OCI-LY7 (cell line): ENCODE measurements at regions not wholly inside any gene's neighbourhood (a gene's known extent, or its start where the extent isn't known, plus 50 kb on each side); places are given as distances from the start of the nearest gene placed in this dataset.

Experiments
- BruUV-seq: library from RNA; stranded (reverse); fragments of 400-500 nt; replicated peaks from 2 replicates; lab custom pipeline; 2021; lab: Mats Ljungman, UMichigan
- CTCF ChIA-PET: fragments of 300-600 bp; sonication (Branson Sonifier 250); formaldehyde crosslinking; loops from one replicate; lab custom pipeline; 2022; ENCODE audit warnings: antibody characterized with exemption; ENCODE audit not compliant: unreplicated experiment; lab: Charles Lee
- POLR2A ChIA-PET: fragments of 300-600 bp; sonication (Branson Sonifier 250); formaldehyde crosslinking; loops from one replicate; lab custom pipeline; 2022; ENCODE audit warnings: antibody characterized with exemption; lab: Charles Lee
- DNase-seq: peaks from one replicate; pipeline ENCODE4 v3.0.0-alpha.2; 2015; ENCODE audit warnings: low spot score
- H2AFZ ChIP-seq: fragments of 200-600 bp; sonication (generic), shearing (Covaris generic); 2 replicates; pipeline ENCODE4 v1.6.1; 2014; ENCODE audit warnings: mild to moderate bottlenecking, antibody characterized with exemption, low read length, moderate library complexity
- H3K27ac ChIP-seq: fragments of 200-600 bp; sonication (generic); 2 replicates; pipeline ENCODE4 v1.5.1; 2014; ENCODE audit warnings: mixed run types, low read depth, mild to moderate bottlenecking, moderate library complexity, low read length, inconsistent platforms; ENCODE audit not compliant: poor library complexity, severe bottlenecking
- H3K36me3 ChIP-seq: fragments of 200-600 bp; sonication (generic); 2 replicates; pipeline ENCODE4 v1.6.1; 2014; ENCODE audit warnings: mild to moderate bottlenecking, antibody characterized with exemption, low read length, moderate library complexity, mixed read lengths; ENCODE audit not compliant: insufficient read depth
- H3K4me1 ChIP-seq: fragments of 200-600 bp; sonication (generic); 2 replicates; pipeline ENCODE4 v1.5.1; 2014; ENCODE audit warnings: mild to moderate bottlenecking, low read length; ENCODE audit not compliant: insufficient read depth, poor library complexity, severe bottlenecking
- H3K4me2 ChIP-seq: fragments of 200-600 bp; sonication (generic); 2 replicates; pipeline ENCODE4 v1.6.1; 2014; ENCODE audit warnings: mild to moderate bottlenecking, low read length
- H3K4me3 ChIP-seq: fragments of 200-600 bp; sonication (generic); 2 replicates; pipeline ENCODE4 v1.5.1; 2014; ENCODE audit warnings: mild to moderate bottlenecking, low read depth, low read length; ENCODE audit not compliant: poor library complexity, severe bottlenecking
- H3K79me2 ChIP-seq: fragments of 200-600 bp; sonication (generic); 2 replicates; pipeline ENCODE4 v1.6.1; 2016; ENCODE audit warnings: low read depth, mild to moderate bottlenecking, low read length, moderate library complexity, mixed read lengths; ENCODE audit not compliant: insufficient read depth
- H3K9me2 ChIP-seq: fragments of 200-600 bp; sonication (generic); 2 replicates; pipeline ENCODE4 v1.6.1; 2016; ENCODE audit warnings: mild to moderate bottlenecking, low read length, mixed read lengths; ENCODE audit not compliant: insufficient read depth
- H3K9me3 ChIP-seq: fragments of 200-600 bp; sonication (generic); 2 replicates; pipeline ENCODE4 v1.6.1; 2014; ENCODE audit warnings: mild to moderate bottlenecking, mixed run types, low read length, mixed read lengths
- H4K20me1 ChIP-seq: fragments of 200-600 bp; sonication (generic); 2 replicates; pipeline ENCODE4 v1.6.1; 2014; ENCODE audit warnings: mild to moderate bottlenecking, antibody characterized with exemption, low read length, moderate library complexity, mixed read lengths; ENCODE audit not compliant: insufficient read depth
- EZH2phosphoT487 ChIP-seq: fragments of 200-600 bp; sonication (generic); IDR thresholded peaks from 2 replicates; pipeline ENCODE4 v1.6.1; 2018; ENCODE audit warnings: low read depth, borderline replicate concordance, mild to moderate bottlenecking, mixed run types, antibody characterized with exemption, low read length, moderate library complexity, mixed read lengths
- intact Hi-C: fragments of 100-400 bp; cut with micrococcal nuclease; formaldehyde crosslinking; loops from one replicate; pipeline ENCODE4 v1.10.0; 2022; ENCODE audit not compliant: unreplicated experiment
- TF ChIP-seq, protein P1 (sequence below): fragments of 200-600 bp; sonication (generic); conservative IDR thresholded peaks from 2 replicates; pipeline ENCODE4 v1.5.1; 2014; ENCODE audit warnings: mild to moderate bottlenecking, antibody characterized with exemption, low read length, moderate library complexity, mixed read lengths

DNA sequence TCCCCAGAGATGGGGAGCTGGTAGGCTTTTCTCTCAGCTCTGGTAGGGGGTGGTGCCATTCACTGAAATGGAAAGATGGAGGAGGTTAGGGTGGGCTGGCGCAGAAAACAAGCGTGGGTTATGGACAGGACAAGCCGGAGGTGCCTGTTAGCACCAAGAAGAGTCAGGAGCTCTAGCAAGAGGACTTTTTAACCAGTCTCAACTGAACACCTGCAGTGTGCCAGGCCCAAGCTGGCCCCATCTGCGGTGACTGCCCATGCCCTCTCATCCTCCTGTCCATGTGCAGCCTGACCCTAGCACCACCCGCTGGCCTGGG, 254.4 kb downstream of the RHOU start:
- no peaks in the 10 kb centered on the region for H4K20me1 ChIP-seq
- BruUV-seq: no TSS peak
- POLR2A ChIA-PET: no interaction called here
- CTCF ChIA-PET: interaction anchor here (0.6 kb wide), 2 partner anchors 607 to 902 kb away, joined by 3 read pairs; no protein-coding TSS in a partner anchor
- no peak for TF ChIP-seq EZH2phosphoT487
- TF ChIP-seq, protein P1, sequence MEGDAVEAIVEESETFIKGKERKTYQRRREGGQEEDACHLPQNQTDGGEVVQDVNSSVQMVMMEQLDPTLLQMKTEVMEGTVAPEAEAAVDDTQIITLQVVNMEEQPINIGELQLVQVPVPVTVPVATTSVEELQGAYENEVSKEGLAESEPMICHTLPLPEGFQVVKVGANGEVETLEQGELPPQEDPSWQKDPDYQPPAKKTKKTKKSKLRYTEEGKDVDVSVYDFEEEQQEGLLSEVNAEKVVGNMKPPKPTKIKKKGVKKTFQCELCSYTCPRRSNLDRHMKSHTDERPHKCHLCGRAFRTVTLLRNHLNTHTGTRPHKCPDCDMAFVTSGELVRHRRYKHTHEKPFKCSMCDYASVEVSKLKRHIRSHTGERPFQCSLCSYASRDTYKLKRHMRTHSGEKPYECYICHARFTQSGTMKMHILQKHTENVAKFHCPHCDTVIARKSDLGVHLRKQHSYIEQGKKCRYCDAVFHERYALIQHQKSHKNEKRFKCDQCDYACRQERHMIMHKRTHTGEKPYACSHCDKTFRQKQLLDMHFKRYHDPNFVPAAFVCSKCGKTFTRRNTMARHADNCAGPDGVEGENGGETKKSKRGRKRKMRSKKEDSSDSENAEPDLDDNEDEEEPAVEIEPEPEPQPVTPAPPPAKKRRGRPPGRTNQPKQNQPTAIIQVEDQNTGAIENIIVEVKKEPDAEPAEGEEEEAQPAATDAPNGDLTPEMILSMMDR: no peak
- no peak overlapping the region for H2AFZ ChIP-seq
- no peaks in the 10 kb centered on the region for H3K36me3 ChIP-seq
- no peaks in the 10 kb centered on the region for H3K9me3 ChIP-seq
- H3K4me2 ChIP-seq: no peak overlapping the region
- H3K79me2 ChIP-seq: no peaks in the 10 kb centered on the region
- no peak for DNase-seq
- no peak overlapping the region for H3K27ac ChIP-seq
- H3K4me1 ChIP-seq: no peaks in the 10 kb centered on the region
- intact Hi-C loops: no loop called here
- H3K4me3 ChIP-seq: no peak overlapping the region
- H3K9me2 ChIP-seq: no peaks in the 10 kb centered on the region

DNA sequence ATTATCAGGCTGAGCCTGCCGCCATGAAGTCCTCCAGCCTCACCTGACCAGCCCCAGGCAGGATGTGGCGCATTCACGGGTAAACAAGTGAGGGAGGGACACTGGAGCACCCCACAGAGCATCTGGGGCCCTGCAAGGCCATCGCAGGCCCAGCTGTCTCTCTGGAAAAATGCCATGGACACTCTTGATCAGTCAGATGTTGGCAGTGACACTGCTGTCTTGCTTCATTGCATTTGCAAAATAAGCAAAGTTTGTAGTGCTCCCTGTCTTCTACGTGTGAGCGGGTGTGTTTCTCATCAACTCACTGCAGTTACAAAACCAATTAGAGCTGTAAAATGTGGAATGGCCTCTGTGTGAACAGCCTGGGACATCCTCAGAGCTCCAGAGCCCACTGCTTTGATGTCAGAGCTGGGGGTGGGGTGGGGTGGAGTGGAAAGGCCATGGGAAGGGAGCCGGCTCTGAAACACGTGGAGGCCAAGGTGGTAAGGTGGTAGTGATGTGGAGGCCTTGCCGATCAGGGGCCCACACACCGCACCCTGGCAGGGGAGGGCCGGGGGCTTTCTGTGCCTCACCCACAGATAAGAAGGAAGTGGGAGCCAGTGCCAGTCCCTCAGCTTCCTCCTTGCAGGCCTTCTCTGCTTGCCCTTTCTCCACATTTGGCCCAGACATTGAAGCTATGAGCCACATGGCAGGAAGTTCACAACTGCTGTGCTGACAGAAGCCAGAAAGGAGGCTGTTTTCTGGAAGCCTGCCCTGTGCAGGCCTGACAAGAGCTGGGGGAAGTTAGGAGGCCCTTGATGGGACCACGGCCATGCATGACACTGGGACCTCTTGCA, 254.9 kb downstream of the RHOU start:
- H3K27ac ChIP-seq: no peak overlapping the region
- POLR2A ChIA-PET: no interaction called here
- H3K36me3 ChIP-seq: no peaks in the 10 kb centered on the region
- BruUV-seq: no TSS peak
- TF ChIP-seq, protein P1: no peak
- no peak for TF ChIP-seq EZH2phosphoT487
- no peaks in the 10 kb centered on the region for H3K9me3 ChIP-seq
- H4K20me1 ChIP-seq: no peaks in the 10 kb centered on the region
- no peaks in the 10 kb centered on the region for H3K4me1 ChIP-seq
- no peak overlapping the region for H2AFZ ChIP-seq
- intact Hi-C loops: no loop called here
- no peak for DNase-seq
- H3K4me3 ChIP-seq: no peak overlapping the region
- H3K9me2 ChIP-seq: no peaks in the 10 kb centered on the region
- CTCF ChIA-PET: interaction anchor here (0.6 kb wide), 2 partner anchors 607 to 903 kb away, joined by 3 read pairs; no protein-coding TSS in a partner anchor
- no peak overlapping the region for H3K4me2 ChIP-seq
- no peaks in the 10 kb centered on the region for H3K79me2 ChIP-seq

DNA sequence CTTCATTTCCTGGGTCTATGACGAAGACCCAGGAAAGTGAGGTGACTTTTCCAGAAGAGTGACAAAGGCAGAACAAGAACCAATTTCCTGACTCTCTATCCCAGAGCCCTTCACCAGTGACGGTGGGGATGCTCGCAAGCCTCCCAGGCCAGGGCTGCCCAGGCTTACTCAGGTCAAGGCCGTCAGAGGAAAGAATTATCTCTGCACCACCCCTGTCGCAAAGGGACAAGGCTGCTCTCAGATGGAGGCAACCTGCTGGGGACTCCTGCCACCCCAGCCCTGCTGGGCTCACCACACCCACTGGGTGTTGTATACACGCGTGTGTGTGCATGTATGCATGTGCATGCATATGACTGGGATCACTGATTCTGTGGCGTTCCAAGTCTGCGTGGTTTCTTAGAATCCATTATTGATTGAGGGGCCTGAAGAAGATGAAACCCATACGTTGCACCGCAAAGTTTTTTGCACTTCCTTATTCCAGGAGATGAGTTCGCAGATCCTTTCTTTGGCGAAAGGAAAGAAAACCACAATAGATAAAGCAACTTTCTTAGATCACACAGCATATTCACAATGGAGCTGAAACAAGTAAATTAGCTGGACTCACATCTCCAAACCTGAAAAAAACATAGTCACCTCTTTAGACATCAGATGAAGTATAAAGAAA, 255.8 kb downstream of the RHOU start:
- Histone ChIP-seq H3K9me2 (no peaks in the 10 kb centered on the region), H3K4me2 (no peak overlapping the region), H2AFZ (no peak overlapping the region), H3K9me3 (no peaks in the 10 kb centered on the region), H3K4me3 (no peak overlapping the region), H3K4me1 (no peaks in the 10 kb centered on the region), H3K27ac (no peak overlapping the region), H4K20me1 (no peaks in the 10 kb centered on the region), H3K79me2 (no peaks in the 10 kb centered on the region), H3K36me3 (no peaks in the 10 kb centered on the region)
- intact Hi-C loops: no loop called here
- CTCF ChIA-PET: no interaction called here
- POLR2A ChIA-PET: no interaction called here
- no TSS peak for BruUV-seq
- TF ChIP-seq, protein P1: no peak
- TF ChIP-seq EZH2phosphoT487: no peak
- no peak for DNase-seq
